PC-9 (cell line): ENCODE measurements at regions not wholly inside any gene's neighbourhood (a gene's known extent, or its start where the extent isn't known, plus 50 kb on each side); places are given as distances from the start of the nearest gene placed in this dataset.

Source experiments
- BruUV-seq: library from RNA; stranded (reverse); fragments of 400-500 nt; replicated peaks from 2 replicates; lab custom pipeline; 2021; lab: Mats Ljungman, UMichigan
- CTCF ChIA-PET: fragments of 300-600 bp; sonication (Branson Sonifier 250); formaldehyde crosslinking; loops from one replicate; lab custom pipeline; 2022; ENCODE audit warnings: antibody characterized with exemption; lab: Charles Lee
- POLR2A ChIA-PET: fragments of 300-600 bp; sonication (Branson Sonifier 250); formaldehyde crosslinking; loops from one replicate; lab custom pipeline; 2022; ENCODE audit warnings: antibody characterized with exemption; ENCODE audit not compliant: unreplicated experiment; lab: Charles Lee
- DNase-seq, 2 experiments: peaks; one replicate each; pipeline versions ENCODE4 v3.0.0 to v3.0.0-alpha.2; 2015 to 2022; ENCODE audit warnings: mixed read lengths in 1 of 2
- H2AFZ ChIP-seq: fragments of 200-600 bp; sonication (generic); 2 replicates; pipeline ENCODE4 v1.8.1; 2017; ENCODE audit warnings: antibody characterized with exemption
- H3F3A ChIP-seq: fragments of 200-600 bp; sonication (generic); 2 replicates; pipeline ENCODE4 v1.8.1; 2017; ENCODE audit warnings: antibody characterized with exemption, mild to moderate bottlenecking, low read depth; ENCODE audit not compliant: insufficient read depth
- H3K27ac ChIP-seq: fragments of 200-600 bp; sonication (generic); 2 replicates; pipeline ENCODE4 v1.6.1; 2016; ENCODE audit warnings: mixed run types
- H3K27me3 ChIP-seq: fragments of 200-600 bp; sonication (generic); 2 replicates; pipeline ENCODE4 v1.6.1; 2016; ENCODE audit warnings: low read depth, mixed run types; ENCODE audit not compliant: insufficient read depth
- H3K36me3 ChIP-seq: fragments of 200-600 bp; sonication (generic); 2 replicates; pipeline ENCODE4 v1.6.1; 2016; ENCODE audit warnings: low read depth, mixed run types
- H3K4me1 ChIP-seq: fragments of 200-600 bp; sonication (generic); replicated peaks from 2 replicates; pipeline ENCODE4 v1.6.1; 2016; ENCODE audit warnings: mixed run types; ENCODE audit not compliant: insufficient read depth
- H3K4me2 ChIP-seq: fragments of 200-600 bp; sonication (generic); 2 replicates; pipeline ENCODE4 v1.6.1; 2017; ENCODE audit warnings: mixed run types
- H3K4me3 ChIP-seq: fragments of 200-600 bp; sonication (generic); 2 replicates; pipeline ENCODE4 v1.6.1; 2016; ENCODE audit warnings: mixed run types
- H3K79me2 ChIP-seq: fragments of 200-600 bp; sonication (generic); 2 replicates; pipeline ENCODE4 v1.6.1; 2017; ENCODE audit warnings: low read depth, mixed run types
- H3K9me2 ChIP-seq: fragments of 200-600 bp; sonication (generic); 2 replicates; pipeline ENCODE4 v1.8.1; 2017; ENCODE audit warnings: mild to moderate bottlenecking; ENCODE audit not compliant: insufficient read depth
- H3K9me3 ChIP-seq: fragments of 200-600 bp; sonication (generic); 2 replicates; pipeline ENCODE4 v1.8.1; 2016; ENCODE audit warnings: low read depth; ENCODE audit not compliant: insufficient read depth
- H4K20me1 ChIP-seq: fragments of 200-600 bp; sonication (generic); 2 replicates; pipeline ENCODE4 v1.8.1; 2017; ENCODE audit not compliant: insufficient read depth
- CTCF ChIP-seq: fragments of 200-600 bp; sonication (generic); conservative IDR thresholded peaks from 2 replicates; pipeline ENCODE4 v1.6.1; 2017; ENCODE audit warnings: mixed run types, antibody characterized with exemption, mild to moderate bottlenecking, moderate library complexity
- EZH2 ChIP-seq: fragments of 200-600 bp; sonication (generic); IDR thresholded peaks from 2 replicates; pipeline ENCODE4 v1.8.0; 2017; ENCODE audit warnings: antibody characterized with exemption, low read depth
- intact Hi-C: fragments of 100-400 bp; cut with micrococcal nuclease; formaldehyde crosslinking; loops from one replicate; pipeline ENCODE4 v1.10.0; 2022; ENCODE audit not compliant: unreplicated experiment

GRCh38 chr1:68594851-68595250, 98.0 kb upstream of the DEPDC1 start:
- CTCF ChIA-PET = no interaction called here
- POLR2A ChIA-PET = no interaction called here
- Histone ChIP-seq H3K9me3 (no peaks in the 10 kb centered on the region), H2AFZ (no peak overlapping the region), H3K9me2 (no peaks in the 10 kb centered on the region), H3K4me3 (no peak overlapping the region), H3K27ac (no peak overlapping the region), H3K27me3 (no peaks in the 10 kb centered on the region), H3K36me3 (no peaks in the 10 kb centered on the region), H3F3A (no peaks in the 10 kb centered on the region), H3K4me2 (no peak overlapping the region), H3K79me2 (no peaks in the 10 kb centered on the region), H3K4me1 (no peaks in the 10 kb centered on the region), H4K20me1 (no peaks in the 10 kb centered on the region)
- intact Hi-C loops = loop anchor here (5.0 kb wide), 1 partner anchor 478 kb away; no protein-coding TSS in a partner anchor
- no TSS peak for BruUV-seq
- DNase-seq = no peak
- no peak for TF ChIP-seq EZH2
- TF ChIP-seq CTCF = no peak

- Histone ChIP-seq H3K27ac (no peak overlapping the region), H3K27me3 (no peaks in the 10 kb centered on the region), H3K4me1 (no peaks in the 10 kb centered on the region), H3K4me3 (peak overlapping the region; percentile 40), H3F3A (no peaks in the 10 kb centered on the region), H4K20me1 (no peaks in the 10 kb centered on the region), H3K4me2 (peak overlapping the region; percentile 63), H3K9me3 (no peaks in the 10 kb centered on the region), H2AFZ (peak overlapping the region; percentile 63; the same call in 1 of the 2 replicates), H3K36me3 (no peaks in the 10 kb centered on the region), H3K79me2 (no peaks in the 10 kb centered on the region), H3K9me2 (no peaks in the 10 kb centered on the region)
- ChIA-PET POLR2A (no interaction called here), CTCF (interaction anchor here (0.7 to 1.0 kb wide), 3 partner anchors 220 to 483 kb away, joined by 3 to 5 read pairs (median 4); no protein-coding TSS in a partner anchor)
- DNase-seq = peak in 1 of 2 experiments; percentile 8
- intact Hi-C loops = loop anchor here (10.0 kb wide), 1 partner anchor 1135 kb away; no protein-coding TSS in a partner anchor
- no TSS peak for BruUV-seq
- TF ChIP-seq CTCF (peak; percentile 92), EZH2 (no peak)
These were observed 103.3 kb upstream of the DEPDC1 start for GRCh38 chr1:68600049-68600661.

GRCh38 chr1:68608289-68608688, 111.4 kb upstream of the DEPDC1 start:
- Histone ChIP-seq H3K36me3 (no peaks in the 10 kb centered on the region), H4K20me1 (no peaks in the 10 kb centered on the region), H3F3A (no peaks in the 10 kb centered on the region), H3K4me3 (no peak overlapping the region), H3K9me2 (peaks cover 11% of the 10 kb centered on the region), H3K4me1 (no peaks in the 10 kb centered on the region), H3K27ac (no peak overlapping the region), H2AFZ (no peak overlapping the region), H3K9me3 (no peaks in the 10 kb centered on the region), H3K4me2 (no peak overlapping the region), H3K79me2 (no peaks in the 10 kb centered on the region), H3K27me3 (no peaks in the 10 kb centered on the region)
- no TSS peak for BruUV-seq
- DNase-seq = no peak
- intact Hi-C loops = loop anchor here (10.0 kb wide), 1 partner anchor 1127 kb away; no protein-coding TSS in a partner anchor
- POLR2A ChIA-PET = no interaction called here
- CTCF ChIA-PET = no interaction called here
- TF ChIP-seq CTCF = no peak
- no peak for TF ChIP-seq EZH2
